Loucy (cell line): ENCODE measurements at regions not wholly inside any gene's neighbourhood (a gene's known extent, or its start where the extent isn't known, plus 50 kb on each side); places are given as distances from the start of the nearest gene placed in this dataset.

Experiments used
- H2AFZ ChIP-seq: fragments of 200-600 bp; sonication (generic); 2 replicates; pipeline ENCODE4 v1.6.0; 2016; ENCODE audit warnings: antibody characterized with exemption, mild to moderate bottlenecking, low read length, moderate library complexity
- H3F3A ChIP-seq: fragments of 200-600 bp; 2 replicates; pipeline ENCODE4 v1.6.0; 2016; ENCODE audit warnings: antibody characterized with exemption, low read depth, mild to moderate bottlenecking
- H3K27me3 ChIP-seq: fragments of 200-600 bp; sonication (generic); 2 replicates; pipeline ENCODE4 v1.6.1; 2014; ENCODE audit warnings: low read length, mild to moderate bottlenecking; ENCODE audit not compliant: insufficient read depth, poor library complexity, severe bottlenecking
- H3K36me3 ChIP-seq: fragments of 200-600 bp; sonication (generic); 2 replicates; pipeline ENCODE4 v1.6.1; 2016; ENCODE audit warnings: low read length; ENCODE audit not compliant: insufficient read depth
- H3K4me1 ChIP-seq: fragments of 200-600 bp; sonication (generic); 2 replicates; pipeline ENCODE4 v1.5.1; 2014; ENCODE audit warnings: low read length, mild to moderate bottlenecking; ENCODE audit not compliant: insufficient read depth, poor library complexity, severe bottlenecking
- H3K4me2 ChIP-seq: fragments of 200-600 bp; sonication (generic); 2 replicates; pipeline ENCODE4 v1.6.0; 2014; ENCODE audit warnings: antibody characterized with exemption, low read length, low read depth, mild to moderate bottlenecking; ENCODE audit not compliant: poor library complexity, severe bottlenecking
- H3K4me3 ChIP-seq: fragments of 200-600 bp; sonication (generic); 2 replicates; pipeline ENCODE4 v1.5.1; 2014; ENCODE audit warnings: low read length, mild to moderate bottlenecking, mixed read lengths; ENCODE audit not compliant: poor library complexity, severe bottlenecking
- H3K79me2 ChIP-seq: fragments of 200-600 bp; sonication (generic); 2 replicates; pipeline ENCODE4 v1.6.1; 2014; ENCODE audit warnings: low read length; ENCODE audit not compliant: insufficient read depth
- H3K9ac ChIP-seq: fragments of 200-600 bp; sonication (generic); 2 replicates; pipeline ENCODE4 v1.6.0; 2014; ENCODE audit warnings: mild to moderate bottlenecking, low read depth, low read length, moderate library complexity; ENCODE audit not compliant: poor library complexity, severe bottlenecking
- H3K9me2 ChIP-seq: fragments of 200-600 bp; sonication (generic); replicated peaks from 2 replicates; pipeline ENCODE4 v1.6.1; 2016; ENCODE audit warnings: low read depth, low read length, mixed read lengths
- H3K9me3 ChIP-seq: fragments of 200-600 bp; sonication (generic); 2 replicates; pipeline ENCODE4 v1.6.1; 2014; ENCODE audit warnings: mild to moderate bottlenecking, antibody characterized with exemption, low read length, low read depth; ENCODE audit not compliant: insufficient read depth
- H4K20me1 ChIP-seq: fragments of 200-600 bp; sonication (generic); 2 replicates; pipeline ENCODE4 v1.6.0; 2014; ENCODE audit warnings: antibody characterized with exemption, low read length, mild to moderate bottlenecking; ENCODE audit not compliant: insufficient read depth, poor library complexity, severe bottlenecking
- CTCF ChIP-seq: fragments of 200-600 bp; sonication (generic); conservative IDR thresholded peaks from 2 replicates; pipeline ENCODE4 v1.5.1; 2014; ENCODE audit warnings: mild to moderate bottlenecking, antibody characterized with exemption, low read length
- EZH2phosphoT487 ChIP-seq: fragments of 200-600 bp; IDR thresholded peaks from 2 replicates; pipeline ENCODE4 v1.6.1; 2018; ENCODE audit warnings: antibody characterized with exemption, mild to moderate bottlenecking, moderate library complexity, borderline replicate concordance

GRCh38 chr5:62030326-62030725 lies 275.7 kb upstream of the KIF2A start:
- no peaks in the 10 kb centered on the region for H3K9me3 ChIP-seq
- H3K36me3 ChIP-seq = no peaks in the 10 kb centered on the region
- H3K4me2 ChIP-seq = no peak overlapping the region
- H3K79me2 ChIP-seq = no peaks in the 10 kb centered on the region
- H3K9ac ChIP-seq = no peak overlapping the region
- no peak overlapping the region for H2AFZ ChIP-seq
- no peaks in the 10 kb centered on the region for H3K9me2 ChIP-seq
- no peaks in the 10 kb centered on the region for H3K4me1 ChIP-seq
- H3K4me3 ChIP-seq = no peak overlapping the region
- no peak for TF ChIP-seq EZH2phosphoT487
- TF ChIP-seq CTCF = no peak
- H3F3A ChIP-seq = no peaks in the 10 kb centered on the region
- H3K27me3 ChIP-seq = no peaks in the 10 kb centered on the region
- no peaks in the 10 kb centered on the region for H4K20me1 ChIP-seq

- TF ChIP-seq EZH2phosphoT487 = no peak
- no peak for TF ChIP-seq CTCF
- no peaks in the 10 kb centered on the region for H3K4me1 ChIP-seq
- no peaks in the 10 kb centered on the region for H3K27me3 ChIP-seq
- H4K20me1 ChIP-seq = no peaks in the 10 kb centered on the region
- H3K4me2 ChIP-seq = no peak overlapping the region
- H3K9ac ChIP-seq = no peak overlapping the region
- H3K4me3 ChIP-seq = no peak overlapping the region
- no peaks in the 10 kb centered on the region for H3F3A ChIP-seq
- H3K36me3 ChIP-seq = no peaks in the 10 kb centered on the region
- H3K9me2 ChIP-seq = no peaks in the 10 kb centered on the region
- no peaks in the 10 kb centered on the region for H3K79me2 ChIP-seq
- no peaks in the 10 kb centered on the region for H3K9me3 ChIP-seq
- no peak overlapping the region for H2AFZ ChIP-seq
Measured at GRCh38 chr5:62038024-62038423, 268.0 kb upstream of the KIF2A start.

- Histone ChIP-seq H3K9me3 (no peaks in the 10 kb centered on the region), H3K9me2 (no peaks in the 10 kb centered on the region), H3K79me2 (no peaks in the 10 kb centered on the region), H4K20me1 (no peaks in the 10 kb centered on the region), H3F3A (no peaks in the 10 kb centered on the region), H3K4me2 (no peak overlapping the region), H3K36me3 (no peaks in the 10 kb centered on the region), H3K27me3 (no peaks in the 10 kb centered on the region), H3K4me3 (no peak overlapping the region), H3K9ac (no peak overlapping the region), H2AFZ (no peak overlapping the region), H3K4me1 (no peaks in the 10 kb centered on the region)
- TF ChIP-seq EZH2phosphoT487 (no peak), CTCF (no peak)
Measured at GRCh38 chr5:62041156-62041756, 264.8 kb upstream of the KIF2A start.
